HG03045 (cell line): ENCODE measurements at regions not wholly inside any gene's neighbourhood (a gene's known extent, or its start where the extent isn't known, plus 50 kb on each side); places are given as distances from the start of the nearest gene placed in this dataset.
A peak's percentile ranks its signal among the peaks of the same experiment; 100 is the strongest.

Experiments
- ATAC-seq: cut with Tn5 transposase; IDR thresholded peaks from one replicate; pipeline ENCODE4 v1.9.1; 2021; ENCODE audit warnings: mild to moderate bottlenecking, moderate library complexity; ENCODE audit not compliant: unreplicated experiment

DNA sequence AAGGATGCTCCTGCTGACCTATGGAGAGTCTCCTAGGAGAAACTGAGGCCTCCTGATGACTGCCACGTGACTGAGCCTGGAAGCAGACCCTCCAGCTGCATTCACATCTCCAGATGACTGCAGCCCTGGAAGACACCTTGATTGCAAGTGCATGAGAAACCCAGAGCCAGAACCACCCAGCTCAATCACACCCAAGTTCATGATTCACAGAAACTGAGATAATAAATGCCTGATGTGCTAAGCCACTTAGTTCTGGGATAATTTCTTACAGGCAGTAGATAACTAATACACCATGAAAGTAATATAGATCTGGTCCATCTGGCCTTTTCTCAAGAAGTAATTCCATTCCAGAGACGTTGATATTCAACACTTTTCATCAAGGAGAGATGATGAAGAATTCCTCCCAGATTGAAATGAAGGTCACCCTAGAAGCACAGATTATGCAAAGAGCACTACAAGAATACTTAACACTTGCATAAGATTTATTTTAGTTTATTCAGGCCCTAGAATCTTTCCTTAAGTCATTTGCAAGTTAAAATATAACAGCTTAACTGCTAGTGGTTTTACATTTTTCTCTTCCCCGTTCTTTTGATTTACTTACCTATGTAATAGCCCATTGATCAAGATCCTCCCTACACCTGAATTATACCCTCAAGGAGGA is 208.2 kb upstream of the INHBA start:
- no peak for ATAC-seq

GRCh38 chr7:41907444-41907843 is 204.6 kb upstream of the INHBA start:
- ATAC-seq, result no peak

DNA sequence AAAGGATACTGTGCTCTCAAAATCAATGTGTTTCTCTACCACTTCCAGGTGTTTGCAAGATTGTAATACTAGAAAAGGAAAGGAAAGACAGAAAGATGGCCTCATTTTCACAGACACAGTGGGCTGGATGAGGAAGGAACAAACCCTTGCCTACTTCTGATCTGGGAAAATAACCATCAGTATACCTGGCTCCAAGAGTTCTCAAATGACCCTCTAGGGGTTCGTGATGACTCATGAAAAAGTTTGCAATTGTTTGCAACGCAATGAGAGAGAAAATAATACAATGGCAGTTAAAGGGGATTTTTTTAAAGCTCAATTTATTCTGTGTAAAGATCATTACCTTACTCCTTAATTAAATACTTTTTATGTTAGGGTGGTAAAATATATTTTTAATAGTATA is 197.6 kb upstream of the INHBA start:
- no peak for ATAC-seq

- no peak for ATAC-seq
These were observed 197.0 kb upstream of the INHBA start for GRCh38 chr7:41899823-41900433.

DNA sequence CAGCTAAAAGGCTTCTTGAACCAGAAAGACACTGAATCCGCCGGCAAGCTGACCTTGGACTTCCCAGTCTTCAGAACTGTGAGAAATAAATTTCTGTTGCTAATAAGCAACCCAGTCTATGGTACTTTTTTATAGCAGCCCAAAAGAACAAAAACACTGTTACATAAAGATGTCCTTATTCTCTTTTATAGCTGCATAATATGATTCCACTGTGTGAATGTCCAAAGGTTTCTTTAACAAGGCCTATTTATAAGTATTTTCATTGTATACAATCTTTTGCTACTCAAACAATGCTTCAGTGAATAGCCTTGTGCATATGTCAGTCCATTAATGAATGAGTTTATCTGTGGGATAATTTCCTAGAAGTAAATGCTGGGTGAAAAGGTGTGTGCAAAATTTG is 190.8 kb upstream of the INHBA start:
- no peak for ATAC-seq

DNA sequence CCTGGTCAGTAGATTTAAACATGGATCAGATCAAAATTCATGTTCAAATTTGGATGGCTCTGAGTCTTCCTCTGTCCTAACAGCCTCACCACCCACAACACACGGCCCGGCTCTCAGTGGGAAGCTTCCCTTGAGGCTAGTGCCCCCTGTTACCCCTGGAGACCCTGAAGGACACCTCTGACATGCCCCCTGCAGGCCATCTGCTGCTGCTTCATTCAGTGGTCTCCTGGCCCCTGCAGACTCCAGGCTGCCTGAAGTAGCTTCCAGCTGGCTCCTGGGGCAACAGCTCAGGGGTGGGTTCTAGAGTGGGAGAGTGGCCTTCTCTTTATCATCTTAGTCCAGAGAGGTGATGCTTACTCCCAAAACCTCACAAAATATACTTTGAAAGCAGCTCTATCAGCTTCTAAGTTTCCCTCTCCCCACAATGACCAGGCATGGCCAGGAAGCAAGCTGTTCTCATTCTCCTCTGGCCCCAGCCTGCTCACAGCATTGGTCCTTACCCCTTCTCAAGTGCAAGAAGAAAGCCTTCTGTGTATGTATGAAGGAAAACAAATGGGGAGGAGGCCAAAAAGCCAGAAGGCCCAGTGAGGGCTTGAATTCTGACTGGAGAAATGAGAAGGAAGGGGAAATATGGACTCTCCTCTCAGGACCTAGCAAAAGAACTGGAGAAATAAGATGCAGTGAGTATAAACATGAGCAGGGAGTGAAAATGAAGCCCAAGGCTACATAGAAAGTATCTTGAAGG is 189.6 kb upstream of the INHBA start:
- no peak for ATAC-seq

GRCh38 chr7:41891950-41892349 is 189.1 kb upstream of the INHBA start:
- ATAC-seq, result no peak

- ATAC-seq, result no peak
These were observed 187.9 kb upstream of the INHBA start for GRCh38 chr7:41890631-41891274.

GRCh38 chr7:41889472-41889871 is 186.6 kb upstream of the INHBA start:
- ATAC-seq, result no peak

DNA sequence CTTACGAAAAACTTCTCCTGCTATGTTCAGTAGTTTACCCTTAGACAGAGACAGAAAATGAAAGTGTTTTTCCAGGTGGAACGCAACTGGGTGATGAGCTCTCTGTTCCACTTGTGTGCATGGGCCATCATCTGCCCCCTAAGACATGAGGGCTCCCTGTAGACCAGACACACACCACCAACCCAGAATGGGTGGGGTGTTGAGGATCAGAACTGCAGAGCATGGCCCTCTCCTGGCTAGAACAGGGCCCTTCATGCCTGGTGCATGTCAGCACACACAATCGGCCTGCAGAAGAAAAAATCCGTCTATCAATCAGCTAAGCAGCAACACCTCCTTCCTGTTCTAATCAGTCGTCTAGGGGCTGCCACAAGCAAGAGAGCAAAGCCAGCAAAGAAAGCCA is 186.2 kb upstream of the INHBA start:
- no peak for ATAC-seq

DNA sequence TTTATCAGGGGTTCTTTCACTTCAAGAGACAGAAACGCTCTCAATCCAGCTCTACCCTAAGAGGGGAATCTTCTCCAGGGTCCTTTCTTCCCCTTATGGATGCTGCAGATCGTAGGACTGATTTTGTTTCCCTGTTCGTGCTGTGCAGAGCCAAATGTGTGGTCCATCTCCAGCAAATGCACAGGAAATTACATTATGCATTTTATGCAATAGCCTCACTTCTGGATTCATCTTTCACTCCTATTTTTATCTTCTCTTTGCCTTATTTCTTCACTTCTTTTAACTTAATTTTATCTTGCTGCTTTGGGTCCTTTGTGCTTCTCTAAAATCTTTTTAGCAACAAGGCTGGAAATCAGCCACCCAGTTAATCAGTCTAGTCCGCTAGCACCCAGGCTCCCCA is 184.5 kb upstream of the INHBA start:
- ATAC-seq, result no peak

DNA sequence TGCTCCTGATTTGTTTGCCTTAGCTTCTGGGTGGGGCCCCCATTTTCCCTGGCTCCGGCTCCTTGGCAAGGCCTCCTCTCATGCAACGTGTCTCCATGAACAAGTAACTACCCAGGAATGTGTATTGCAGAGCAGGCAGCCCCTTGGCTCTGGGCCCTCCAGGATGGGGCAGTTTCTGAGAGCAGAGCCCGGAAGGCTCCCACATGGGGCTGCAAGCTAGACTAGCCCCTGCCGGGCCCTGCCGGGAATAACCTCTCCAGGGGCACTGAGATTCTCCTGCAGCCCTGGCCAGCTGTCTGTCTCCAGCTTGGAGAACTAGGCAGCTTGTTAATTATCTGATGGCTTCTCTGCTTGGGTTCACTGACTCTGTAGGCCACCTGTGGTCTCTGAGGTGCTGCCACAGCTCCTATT is 184.0 kb upstream of the INHBA start:
- no peak for ATAC-seq

- no peak for ATAC-seq
These were observed 183.5 kb upstream of the INHBA start for GRCh38 chr7:41886262-41886900.

GRCh38 chr7:41885748-41886147 is 182.9 kb upstream of the INHBA start:
- ATAC-seq, result no peak

DNA sequence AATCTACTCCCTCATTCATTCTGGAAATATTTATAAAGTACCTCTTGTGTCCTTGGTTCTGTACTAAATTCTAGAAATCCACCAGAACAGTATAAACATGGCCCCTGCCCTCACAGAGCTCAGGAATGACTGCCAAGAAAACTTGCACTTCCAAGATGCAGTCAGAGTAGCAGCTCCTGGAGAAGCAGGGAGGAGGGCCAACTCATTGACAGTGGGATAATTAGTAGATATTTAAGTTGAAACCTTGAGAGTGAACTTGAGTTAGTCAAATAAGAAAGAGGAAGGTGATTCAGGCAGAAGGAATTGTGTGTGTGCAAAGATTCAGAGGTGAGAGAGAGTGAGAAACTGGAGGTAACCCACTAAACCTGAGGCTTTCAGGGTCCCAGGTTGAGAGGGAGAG is 182.2 kb upstream of the INHBA start:
- ATAC-seq, result no peak

- peak; percentile 26 for ATAC-seq
These were observed 180.0 kb upstream of the INHBA start for GRCh38 chr7:41882745-41883420.

DNA sequence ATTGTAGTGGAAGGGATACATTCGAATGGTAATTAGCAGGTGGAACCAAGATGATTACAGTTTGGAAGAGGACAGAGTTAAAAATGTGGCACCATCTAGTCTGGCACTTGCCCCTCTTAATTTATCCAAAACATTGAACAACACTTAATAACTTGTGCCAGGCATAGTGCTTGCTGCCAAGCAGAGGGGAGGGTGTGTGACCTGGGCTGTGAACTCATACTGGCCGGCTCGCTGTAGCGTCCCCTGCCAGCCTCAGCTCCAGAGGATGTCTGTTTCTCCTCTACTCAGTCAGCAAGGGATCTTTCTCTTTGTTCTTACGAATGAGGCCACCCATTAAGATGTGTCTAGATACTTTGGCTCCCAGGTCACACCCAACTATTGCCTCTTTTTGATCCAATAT is 179.4 kb upstream of the INHBA start:
- ATAC-seq, result peak; percentile 2

DNA sequence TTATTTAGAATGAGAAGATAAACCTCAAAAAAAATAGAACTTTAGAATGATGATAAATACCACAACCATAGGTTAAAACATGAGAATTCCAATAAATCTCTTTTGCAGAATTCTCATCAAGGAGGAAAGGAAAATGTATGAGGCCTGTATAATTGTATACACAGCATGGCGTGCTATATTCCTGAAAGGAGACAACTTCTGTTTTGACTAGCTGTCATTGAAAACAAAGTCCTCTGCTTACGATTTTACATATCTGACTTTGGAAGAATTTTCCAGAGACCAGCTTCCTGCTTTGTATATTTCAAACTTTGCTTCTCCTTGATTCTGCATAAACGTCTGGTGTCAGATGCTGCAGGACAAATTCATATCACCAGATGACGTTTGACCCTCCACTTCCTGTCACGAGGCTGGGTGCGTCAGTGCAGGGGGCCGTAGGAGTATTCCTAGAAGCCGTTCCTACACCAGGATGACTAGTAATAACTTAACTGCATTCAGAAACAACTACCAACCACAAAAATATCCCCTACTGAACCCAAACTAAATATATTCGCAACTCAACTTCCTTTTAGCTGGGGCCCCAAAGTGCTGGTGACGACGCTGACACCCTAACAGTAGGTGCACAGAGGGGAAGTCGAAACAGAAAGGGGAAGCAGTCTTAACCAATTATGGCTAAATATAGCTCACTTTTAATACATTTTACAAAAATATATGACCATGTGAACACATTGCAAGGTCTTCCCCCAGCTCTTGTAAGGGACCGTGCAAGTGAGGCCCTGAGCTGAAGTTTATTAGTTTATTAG is 178.6 kb upstream of the INHBA start:
- peak; percentile 96 for ATAC-seq

DNA sequence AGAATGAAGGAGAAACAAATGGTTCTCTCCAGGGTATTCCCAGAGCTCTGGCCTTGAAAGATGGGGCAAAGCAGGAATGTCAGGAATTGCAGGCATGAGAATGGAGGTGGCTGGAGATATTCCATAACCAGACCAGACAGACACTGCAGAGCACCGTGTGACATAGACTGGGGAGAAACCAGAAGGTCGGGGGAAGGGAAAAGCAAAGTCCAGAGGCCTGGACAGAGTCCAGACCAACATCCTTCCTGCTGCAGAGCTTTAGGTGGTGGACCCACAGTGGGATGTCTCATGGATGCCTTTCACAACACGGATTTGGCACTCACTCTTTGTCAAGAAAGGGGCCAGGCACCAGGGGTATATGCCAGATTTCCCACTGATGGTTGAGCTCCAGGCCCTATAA is 177.2 kb upstream of the INHBA start:
- ATAC-seq, result no peak

DNA sequence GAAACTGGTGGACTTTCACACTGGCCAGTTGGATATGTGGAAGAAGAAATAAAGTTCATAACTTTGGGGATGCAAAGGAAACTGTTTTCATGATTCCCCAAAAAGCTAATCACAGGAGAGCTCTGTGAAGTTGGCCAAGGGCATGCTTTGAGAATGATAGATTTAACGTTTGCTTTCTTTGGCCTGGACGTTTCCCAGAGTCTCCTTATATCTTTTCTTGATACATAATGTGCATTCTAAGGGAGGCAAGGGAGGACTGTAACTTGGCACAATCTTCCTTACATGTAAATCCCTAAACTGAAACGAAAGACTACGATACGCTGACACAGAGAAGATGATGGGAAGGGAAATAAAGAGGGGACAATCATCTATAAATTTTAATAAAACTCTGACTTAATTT is 176.5 kb upstream of the INHBA start:
- no peak for ATAC-seq
